HuH-7.5 (cell line): ENCODE measurements at regions not wholly inside any gene's neighbourhood (a gene's known extent, or its start where the extent isn't known, plus 50 kb on each side); places are given as distances from the start of the nearest gene placed in this dataset.

Source experiments
- DNase-seq: peaks from one replicate; pipeline ENCODE4 v3.0.0; 2011; ENCODE audit warnings: low spot score

GRCh38 chr20:23279836-23280235 lies 70.8 kb upstream of the NXT1 start:
- DNase-seq: no peak

GRCh38 chr20:23278172-23278571 lies 72.4 kb upstream of the NXT1 start:
- DNase-seq: no peak

- no peak for DNase-seq
These were observed 73.3 kb upstream of the NXT1 start for GRCh38 chr20:23277316-23277715.

GRCh38 chr20:23273776-23274175 lies 76.8 kb upstream of the NXT1 start:
- DNase-seq: no peak

GRCh38 chr20:23272176-23273029 lies 78.2 kb upstream of the NXT1 start:
- DNase-seq: no peak

- DNase-seq: peak; percentile 36
These were observed 80.1 kb upstream of the NXT1 start for GRCh38 chr20:23270382-23270911.

GRCh38 chr20:23269954-23270353 lies 80.6 kb upstream of the NXT1 start:
- no peak for DNase-seq

GRCh38 chr20:23268792-23269354 lies 81.7 kb upstream of the NXT1 start:
- DNase-seq: no peak

GRCh38 chr20:23267909-23268308 lies 82.7 kb upstream of the NXT1 start:
- DNase-seq: no peak

GRCh38 chr20:23266530-23267398 lies 83.8 kb upstream of the NXT1 start:
- DNase-seq: no peak

GRCh38 chr20:23265226-23265625 lies 85.4 kb upstream of the NXT1 start:
- no peak for DNase-seq

GRCh38 chr20:23264545-23264944 lies 86.0 kb upstream of the NXT1 start:
- DNase-seq: no peak

GRCh38 chr20:23260181-23260840 lies 90.3 kb upstream of the NXT1 start:
- no peak for DNase-seq

- no peak for DNase-seq
These were observed 91.9 kb upstream of the NXT1 start for GRCh38 chr20:23258747-23259121.

GRCh38 chr20:23257848-23258746 lies 92.5 kb upstream of the NXT1 start:
- no peak for DNase-seq

- DNase-seq: no peak
These were observed 93.4 kb upstream of the NXT1 start for GRCh38 chr20:23257106-23257761.

- DNase-seq: no peak
These were observed 94.7 kb upstream of the NXT1 start for GRCh38 chr20:23255716-23256385.

GRCh38 chr20:23255106-23255505 lies 95.5 kb upstream of the NXT1 start:
- DNase-seq: no peak

- no peak for DNase-seq
These were observed 96.1 kb upstream of the NXT1 start for GRCh38 chr20:23254505-23254904.

GRCh38 chr20:23254034-23254433 lies 96.6 kb upstream of the NXT1 start:
- DNase-seq: no peak
